GM12865 (cell line): ENCODE measurements at regions not wholly inside any gene's neighbourhood (a gene's known extent, or its start where the extent isn't known, plus 50 kb on each side); places are given as distances from the start of the nearest gene placed in this dataset.

Source experiments
- DNase-seq: peaks from one replicate; pipeline ENCODE4 v3.0.0; 2010; ENCODE audit warnings: low read depth
- H3K4me3 ChIP-seq: 2 replicates; pipeline ENCODE4 v1.5.1; 2011; ENCODE audit warnings: mild to moderate bottlenecking, low read depth, low read length, control low read depth
- CTCF ChIP-seq: IDR thresholded peaks from 2 replicates; pipeline ENCODE4 v1.5.1; 2011; ENCODE audit warnings: low read length, control low read depth, low read depth, inconsistent platforms; ENCODE audit not compliant: insufficient read depth; ENCODE audit errors: missing control alignments

DNA sequence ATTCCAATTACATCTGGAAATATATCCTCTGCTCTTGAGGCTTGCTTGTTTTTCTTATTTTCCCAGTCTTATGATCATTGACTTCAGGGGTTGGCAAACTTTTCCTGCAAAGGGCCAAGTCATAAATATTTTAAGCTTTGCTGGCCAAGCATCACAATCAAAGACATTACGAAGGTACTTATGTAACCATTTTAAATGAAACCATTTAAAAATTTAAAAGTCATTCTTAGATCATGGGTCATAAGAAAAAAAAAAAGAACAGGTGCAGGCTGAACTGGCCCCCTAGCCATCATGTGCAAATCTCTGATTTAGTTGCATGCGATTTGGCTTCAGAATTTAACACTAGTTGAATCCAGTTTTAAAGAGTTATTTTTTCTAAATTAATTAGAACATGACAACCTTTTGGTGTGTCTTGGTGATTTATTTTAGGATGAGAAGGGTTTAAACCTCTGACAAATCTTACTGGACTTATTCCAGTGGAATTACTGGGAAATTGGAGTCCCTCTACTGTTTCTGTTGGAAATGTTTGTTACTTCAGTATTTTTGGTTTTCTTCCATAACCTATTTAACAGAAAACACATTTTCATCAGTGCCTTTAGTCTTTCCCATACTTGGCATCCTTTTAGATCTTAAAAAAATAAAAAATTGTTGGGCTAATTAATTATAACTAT is 148.1 kb downstream of the NHLRC3 start:
- H3K4me3 ChIP-seq, result no peak overlapping the region
- no peak for DNase-seq
- TF ChIP-seq CTCF, result no peak

DNA sequence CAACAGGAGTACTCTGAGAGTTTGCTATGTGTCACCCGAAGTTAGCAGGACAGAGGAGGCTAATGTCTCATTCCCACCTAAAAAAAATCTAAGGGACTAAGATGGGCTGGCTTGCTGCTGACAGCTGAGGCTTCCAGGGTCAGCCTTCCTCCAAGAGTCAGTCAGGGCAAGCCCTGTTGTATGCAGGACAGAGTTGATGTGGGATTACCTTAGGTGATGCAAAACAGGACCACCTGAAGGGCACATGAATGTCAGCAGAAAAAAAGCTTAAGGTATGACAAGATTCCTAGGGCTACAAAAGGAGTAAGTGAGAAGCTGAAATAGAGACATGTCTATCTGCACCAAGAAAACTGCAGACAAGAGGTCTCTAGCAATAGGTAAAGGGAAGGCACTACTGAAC is 151.5 kb downstream of the NHLRC3 start:
- H3K4me3 ChIP-seq, result no peak overlapping the region
- no peak for TF ChIP-seq CTCF
- no peak for DNase-seq

DNA sequence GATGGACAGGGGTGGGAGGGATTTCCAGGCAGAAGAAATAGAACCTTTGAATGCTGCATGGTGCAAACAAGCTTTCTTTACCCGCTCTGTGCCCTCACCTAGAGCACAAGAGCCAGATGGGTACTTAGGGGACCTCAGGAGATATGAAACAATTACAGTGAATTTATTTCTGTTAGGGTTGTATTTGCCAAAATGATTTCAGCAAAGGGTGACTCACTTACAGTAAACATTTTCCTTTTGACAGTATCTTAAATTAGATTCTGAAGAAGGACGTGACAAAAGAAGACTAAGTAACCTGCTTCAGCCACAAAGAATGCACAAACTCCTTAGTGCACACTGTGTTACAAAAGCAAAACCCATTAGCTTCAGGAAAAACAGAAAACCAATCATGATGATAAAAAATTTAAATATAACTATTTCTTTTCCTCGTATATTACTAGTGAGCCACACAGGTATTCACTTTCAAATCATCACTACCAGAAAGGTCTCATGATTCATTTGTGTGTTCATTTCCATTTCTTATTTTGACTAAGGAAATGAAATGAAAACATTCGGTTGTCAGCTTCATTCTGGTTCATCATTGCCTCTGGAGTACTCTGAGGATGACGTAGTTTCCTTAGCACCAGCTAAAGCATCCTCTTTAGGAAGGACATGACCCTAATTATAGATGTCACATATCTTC is 158.8 kb downstream of the NHLRC3 start:
- no peak for TF ChIP-seq CTCF
- H3K4me3 ChIP-seq, result no peak overlapping the region
- peak; percentile 35 for DNase-seq

- TF ChIP-seq CTCF, result no peak
- H3K4me3 ChIP-seq, result no peak overlapping the region
- no peak for DNase-seq
Observed at GRCh38 chr13:39197647-39198007, 159.4 kb downstream of the NHLRC3 start.

GRCh38 chr13:39200249-39200910 is 162.1 kb downstream of the NHLRC3 start:
- no peak for TF ChIP-seq CTCF
- no peak for DNase-seq

GRCh38 chr13:39201180-39201579 is 162.9 kb downstream of the NHLRC3 start:
- H3K4me3 ChIP-seq, result no peak overlapping the region
- TF ChIP-seq CTCF, result no peak
- DNase-seq, result no peak

More at GRCh38 chr13:39200249-39200910, 162.1 kb downstream of the NHLRC3 start:
- H3K4me3 ChIP-seq, result no peak overlapping the region
